GM19463 (cell line): ENCODE measurements at regions not wholly inside any gene's neighbourhood (a gene's known extent, or its start where the extent isn't known, plus 50 kb on each side); places are given as distances from the start of the nearest gene placed in this dataset.
"Not testable (repeated sequence)": the region's sequence is repeated elsewhere in the genome, so short reads cannot be mapped to it uniquely, and the experiment has no call there.

Source experiments
- ATAC-seq: cut with Tn5 transposase; IDR thresholded peaks from one replicate; pipeline ENCODE4 v1.9.1; 2021; ENCODE audit warnings: mild to moderate bottlenecking, moderate library complexity; ENCODE audit not compliant: unreplicated experiment

DNA sequence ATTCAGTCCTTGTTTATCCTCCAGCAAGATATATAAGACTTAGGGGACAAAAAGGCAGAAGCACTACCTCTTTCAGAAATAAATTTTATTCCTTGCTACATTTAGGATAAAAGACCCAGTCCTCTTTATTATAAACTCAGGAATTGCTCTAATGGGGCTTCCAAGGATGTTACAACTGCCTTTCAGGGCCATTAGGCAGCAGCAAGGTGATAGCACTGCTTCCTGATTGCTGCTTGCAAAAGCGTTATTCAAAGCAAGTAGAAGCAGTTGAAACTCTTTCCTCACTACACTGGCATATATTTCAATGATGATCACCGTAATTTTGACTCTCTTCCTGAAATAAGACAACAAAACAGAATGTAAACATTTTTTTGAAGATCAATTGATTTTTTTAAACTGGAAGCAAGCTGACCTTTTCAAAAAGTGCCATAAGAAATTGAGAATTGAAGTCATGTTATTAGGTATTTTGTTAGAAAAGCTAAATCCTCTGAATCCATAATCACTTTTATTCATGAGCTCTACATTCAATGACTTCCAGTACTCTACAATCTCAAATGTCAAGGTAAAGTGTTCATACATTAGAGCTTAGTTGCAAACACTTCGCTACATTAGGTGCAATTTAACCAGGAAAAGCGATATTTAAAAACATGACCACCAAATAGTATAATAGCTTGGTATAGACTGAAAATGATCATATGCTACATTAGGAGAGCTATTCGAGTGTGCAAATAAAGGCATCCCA, 233.4 kb upstream of the SYT10 start:
- no peak for ATAC-seq

DNA sequence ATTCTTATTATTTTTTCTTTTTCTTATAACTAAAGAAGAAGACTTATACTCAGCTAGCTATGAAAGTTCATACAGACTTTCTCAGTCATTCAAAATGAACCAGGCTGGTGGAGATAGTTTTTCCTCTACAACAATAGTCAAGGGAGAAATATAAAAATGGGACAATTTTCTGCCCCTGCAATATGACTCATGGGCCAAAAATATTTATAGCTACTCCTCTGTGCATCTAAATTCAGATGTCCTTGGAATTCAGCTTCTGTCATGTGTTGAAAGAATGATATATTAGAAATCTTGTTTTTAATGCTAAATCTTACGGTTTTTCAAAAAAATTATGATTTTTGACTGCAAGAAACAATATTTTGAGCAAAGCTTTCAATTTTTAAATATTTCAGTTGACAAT, 237.2 kb upstream of the SYT10 start:
- no peak for ATAC-seq

DNA sequence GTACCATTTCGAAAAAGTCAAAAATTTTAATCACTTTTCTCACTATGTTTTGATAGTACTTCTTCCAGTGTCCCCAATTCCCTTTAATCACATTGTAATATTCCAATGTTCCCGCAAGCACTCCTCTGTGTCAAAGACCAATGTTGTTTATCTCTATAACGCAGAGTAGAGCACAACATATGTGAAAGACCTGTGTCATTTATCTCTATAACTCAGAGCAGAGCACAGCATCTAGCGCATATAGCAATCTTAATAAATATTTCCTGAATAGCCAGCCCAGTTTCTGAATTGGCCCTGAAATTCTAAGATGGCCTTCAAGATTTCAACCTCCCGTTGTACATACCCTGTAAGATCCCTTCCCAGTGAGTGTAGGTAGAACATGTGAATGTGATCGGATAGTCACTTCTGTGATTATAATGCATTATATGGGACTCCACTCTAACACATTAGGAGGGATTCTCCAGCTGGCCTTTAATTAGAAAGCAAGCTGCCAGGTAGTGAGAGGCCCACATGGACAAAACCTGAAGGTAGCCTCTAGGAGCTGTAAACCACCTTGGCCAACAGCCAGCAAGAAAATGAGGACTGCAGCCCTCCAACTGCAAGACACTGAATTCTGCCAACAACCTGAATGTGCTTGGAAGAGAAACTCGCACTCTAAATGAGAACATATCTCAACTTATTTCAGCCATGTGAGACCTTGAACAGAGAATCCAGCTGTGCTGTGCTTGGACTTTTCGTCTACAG, 238.8 kb upstream of the SYT10 start:
- no peak for ATAC-seq

DNA sequence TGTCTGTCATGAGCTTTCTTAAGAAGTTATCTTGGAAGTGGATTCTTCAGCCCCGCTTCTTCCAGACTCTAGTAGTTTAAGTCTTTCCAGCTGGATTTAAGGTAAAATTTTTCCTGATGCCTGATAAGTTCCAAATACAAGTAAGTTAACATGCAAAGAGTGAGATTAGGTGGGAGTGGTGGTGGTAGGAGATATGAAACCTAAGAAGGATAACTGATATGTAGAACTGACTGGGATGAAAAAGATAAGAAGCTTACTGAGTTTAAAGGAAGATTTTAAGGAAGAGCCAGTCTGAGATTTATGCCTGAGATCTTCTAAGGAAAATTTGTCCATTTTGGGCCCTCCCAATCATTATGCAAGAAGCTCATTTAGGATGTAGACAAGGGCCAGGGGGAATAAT, 250.9 kb upstream of the SYT10 start:
- no peak for ATAC-seq

DNA sequence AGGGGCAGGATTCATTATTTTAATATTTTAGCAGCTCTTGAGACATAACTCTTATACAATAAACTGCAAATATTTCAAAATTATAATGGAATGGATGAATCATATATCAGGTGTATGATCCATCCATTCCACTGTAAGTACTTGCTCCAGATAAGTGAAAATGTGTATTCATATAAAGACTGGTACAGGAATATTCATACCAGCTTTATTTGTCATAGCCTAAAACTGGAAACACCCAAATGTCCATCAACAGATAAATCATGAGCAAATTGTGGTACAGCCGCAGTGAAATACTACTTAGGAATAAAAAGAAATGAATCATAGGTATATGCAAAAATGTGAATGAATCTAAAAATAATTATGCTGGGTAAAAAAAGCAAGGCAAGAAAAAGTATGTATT, 263.6 kb upstream of the SYT10 start:
- no peak for ATAC-seq

DNA sequence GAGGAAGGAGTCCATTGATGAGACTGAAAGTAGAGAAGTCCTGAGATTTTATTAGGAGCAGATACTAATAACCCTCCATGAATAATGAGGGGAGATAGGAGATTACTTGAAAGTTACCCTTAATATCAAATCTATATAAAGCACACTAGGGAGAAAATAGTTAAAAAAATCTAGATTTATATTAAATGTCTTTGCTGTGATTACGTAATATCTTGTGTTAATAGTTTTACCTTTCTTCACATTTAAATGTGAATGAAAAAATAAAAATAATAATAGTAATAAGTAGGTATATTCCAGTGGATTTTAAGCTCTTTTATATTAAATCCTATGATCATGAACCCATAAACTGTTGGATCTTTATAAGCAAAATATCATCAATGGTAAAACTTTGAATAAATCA, 267.3 kb upstream of the SYT10 start:
- no peak for ATAC-seq

DNA sequence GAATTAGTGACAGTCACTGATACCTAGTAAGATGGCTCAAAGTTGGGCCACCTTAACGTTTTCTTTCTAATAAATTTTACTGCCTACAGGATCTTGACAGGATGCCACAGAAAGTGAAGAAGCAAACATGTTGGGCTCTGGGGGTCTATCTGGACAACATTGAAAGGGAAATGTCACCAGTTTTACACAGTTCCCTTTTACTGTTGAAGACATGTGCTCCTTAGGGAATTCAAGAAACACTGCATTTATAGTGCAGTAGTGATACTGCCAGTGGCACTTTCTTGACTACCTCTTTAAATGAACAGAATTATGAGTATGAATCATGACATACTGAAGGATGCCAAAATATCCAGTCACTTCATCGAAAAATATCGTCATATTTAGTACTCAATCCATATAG, 269.3 kb upstream of the SYT10 start:
- ATAC-seq: no peak

DNA sequence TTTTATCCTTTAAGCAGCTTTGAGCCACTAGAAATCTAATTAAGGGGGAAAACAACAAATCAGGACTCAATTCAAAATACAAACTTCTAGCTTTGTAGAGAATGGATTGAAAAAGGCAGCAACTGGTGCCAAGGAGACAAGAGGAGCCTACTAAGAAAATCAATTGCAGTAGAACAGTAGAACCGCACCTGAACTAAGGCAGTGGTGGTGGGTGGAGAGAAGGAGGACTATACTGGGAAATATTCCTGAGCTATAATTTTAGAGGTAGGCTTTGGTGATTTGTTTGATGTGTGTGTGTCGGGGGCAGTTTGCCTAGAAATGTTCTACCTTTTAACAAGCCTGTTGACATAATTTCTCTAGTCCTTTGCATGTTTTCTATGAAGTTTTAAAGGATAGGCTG, 270.9 kb upstream of the SYT10 start:
- no peak for ATAC-seq

DNA sequence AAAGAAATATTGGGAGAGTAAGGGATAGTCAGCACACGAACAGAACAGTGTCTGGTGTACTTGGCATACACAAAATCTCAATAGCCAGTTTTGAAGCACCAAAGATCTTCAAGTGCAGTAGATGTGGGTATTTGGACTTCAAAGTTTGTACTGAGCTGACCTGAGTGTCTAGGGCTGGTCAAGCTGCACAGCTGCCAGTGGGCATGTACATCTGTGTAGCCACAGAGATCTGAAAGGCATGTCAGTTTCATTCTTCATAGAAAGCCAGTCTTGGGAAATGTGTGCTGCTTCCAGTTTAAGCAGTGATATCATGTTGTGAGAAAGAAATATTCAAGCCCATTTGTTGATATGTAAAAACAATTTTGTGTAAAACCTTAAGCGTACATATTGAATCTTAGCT, 279.0 kb upstream of the SYT10 start:
- no peak for ATAC-seq

DNA sequence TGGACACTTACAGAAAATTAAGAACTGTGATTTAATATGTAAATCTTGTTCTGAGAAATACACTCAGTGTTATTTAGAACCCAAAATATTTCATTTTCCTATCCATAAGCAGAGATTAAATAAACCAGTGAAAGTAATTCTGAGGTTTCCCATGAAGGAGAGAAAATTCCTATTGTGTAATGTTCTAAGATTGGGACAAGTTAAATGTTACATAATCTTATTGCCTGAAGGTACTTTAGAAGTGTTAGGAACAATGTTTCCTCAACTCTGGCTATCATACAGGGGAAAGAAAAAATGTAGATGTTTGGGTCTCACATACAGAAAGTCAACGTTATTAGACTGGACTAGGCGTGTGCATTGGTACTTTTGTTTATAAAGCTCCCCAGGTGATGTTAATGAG, 281.9 kb upstream of the SYT10 start:
- ATAC-seq: no peak

DNA sequence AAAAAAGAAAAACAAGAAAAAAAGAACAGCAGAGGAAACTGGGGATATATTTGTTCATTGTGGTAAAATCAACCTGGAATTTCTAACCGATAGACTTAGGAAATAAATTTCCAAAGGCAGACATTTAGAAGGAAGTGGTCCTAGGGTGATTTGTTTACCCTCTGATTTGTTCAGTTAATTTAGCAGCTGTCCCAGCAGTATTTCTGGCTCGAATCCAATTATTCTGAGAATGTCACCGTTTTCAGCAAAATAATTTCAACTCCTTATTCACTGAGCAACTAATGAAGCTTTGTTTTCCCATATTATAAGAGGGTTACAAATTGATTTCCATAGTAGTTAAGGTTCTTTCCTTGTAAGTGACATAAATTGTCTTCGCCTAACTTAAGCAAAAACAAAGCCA, 285.2 kb upstream of the SYT10 start:
- no peak for ATAC-seq

DNA sequence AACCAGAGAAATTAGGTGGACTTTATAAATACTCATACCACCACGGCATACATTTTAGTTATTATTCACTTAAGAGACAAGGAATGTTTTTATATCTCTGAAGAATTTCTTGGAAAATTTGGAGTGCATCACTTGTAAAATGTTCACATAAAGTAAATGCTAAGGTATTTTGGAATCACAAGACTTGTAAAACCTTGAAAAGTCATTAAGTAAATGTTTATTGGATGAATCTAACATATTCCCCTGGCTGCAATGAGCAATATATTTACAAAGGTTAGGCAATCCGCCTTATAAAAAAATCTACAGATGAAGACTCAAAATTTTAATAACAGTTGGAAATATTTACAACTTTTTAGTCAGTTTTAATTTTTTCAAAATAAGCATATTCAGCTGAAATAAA, 287.4 kb upstream of the ALG10 start:
- ATAC-seq: no peak

DNA sequence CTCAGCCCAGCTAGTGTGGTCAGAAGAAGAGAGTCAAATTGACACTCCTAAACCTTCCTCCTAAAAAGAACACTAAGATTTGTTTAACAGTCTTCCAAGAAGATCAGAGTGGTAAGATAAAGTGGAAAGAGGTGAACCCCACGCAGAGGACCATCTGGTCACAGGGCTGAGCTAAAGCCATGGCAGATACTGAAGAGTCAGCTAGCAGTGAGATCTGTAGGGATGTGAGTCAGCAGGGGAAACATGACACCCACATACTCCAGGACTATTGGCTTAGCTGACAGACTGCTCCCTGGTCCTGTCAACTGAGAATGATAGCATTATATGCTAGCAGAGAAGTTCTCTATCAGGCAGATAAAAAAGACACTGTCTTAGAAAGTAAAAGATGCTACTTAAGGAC, 269.4 kb upstream of the ALG10 start:
- ATAC-seq: no peak

DNA sequence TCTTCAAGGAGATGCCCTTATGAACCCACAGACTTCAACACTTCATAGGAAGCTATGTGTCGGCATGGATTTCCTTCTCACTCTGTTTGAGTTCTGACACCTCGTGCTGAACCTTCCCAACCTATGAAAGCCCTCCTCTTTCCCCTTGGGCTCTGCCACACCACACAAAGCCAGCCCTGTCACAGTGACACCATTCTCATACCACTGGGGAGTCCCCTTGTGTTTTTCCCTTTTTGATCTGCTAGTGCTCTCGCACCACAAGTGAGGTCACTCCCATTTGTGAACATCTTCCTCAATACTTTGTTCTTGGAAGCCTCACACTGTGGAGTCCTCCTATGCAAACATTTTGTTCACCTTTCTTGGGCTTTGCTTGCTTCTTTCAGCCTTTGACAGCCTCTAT, 264.6 kb upstream of the ALG10 start:
- no peak for ATAC-seq

DNA sequence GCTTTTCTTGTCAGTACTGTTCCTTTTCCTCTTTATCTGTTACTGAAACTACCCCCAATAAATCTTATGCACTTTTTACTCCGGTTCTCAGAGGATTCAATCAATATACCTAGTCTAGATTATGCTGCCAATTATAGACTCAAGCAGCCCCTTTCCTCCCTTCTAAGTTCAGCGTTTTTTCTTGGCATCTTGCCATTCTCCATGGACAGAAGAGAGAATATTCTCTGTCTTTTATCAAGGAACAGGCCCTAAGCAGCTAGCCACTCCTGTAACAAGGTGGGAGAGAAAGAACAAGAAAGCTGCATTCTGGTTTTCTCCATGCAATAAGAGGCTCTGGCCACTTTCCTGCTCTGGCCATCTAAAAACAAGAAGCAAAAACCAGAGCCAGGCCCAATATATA, 263.0 kb upstream of the ALG10 start:
- ATAC-seq: no peak

DNA sequence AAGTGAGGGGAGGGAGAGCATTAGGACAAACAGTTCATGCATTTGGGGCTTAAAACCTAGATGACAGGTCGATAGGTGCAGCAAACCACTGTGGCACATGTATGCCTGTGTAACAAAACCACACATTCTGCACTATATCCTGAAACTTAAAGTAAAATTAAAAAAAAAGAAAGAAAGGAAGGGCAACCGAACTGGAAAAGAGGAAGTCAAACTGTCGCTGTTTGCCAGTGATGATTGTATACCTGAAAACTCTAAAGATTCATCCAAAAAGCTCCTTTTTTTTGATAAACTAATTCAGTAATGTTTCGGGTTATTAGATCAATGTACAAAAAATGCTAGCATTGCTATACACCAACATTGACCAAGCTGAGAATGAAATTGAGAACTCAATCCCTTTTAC, 259.0 kb upstream of the ALG10 start:
- no peak for ATAC-seq

DNA sequence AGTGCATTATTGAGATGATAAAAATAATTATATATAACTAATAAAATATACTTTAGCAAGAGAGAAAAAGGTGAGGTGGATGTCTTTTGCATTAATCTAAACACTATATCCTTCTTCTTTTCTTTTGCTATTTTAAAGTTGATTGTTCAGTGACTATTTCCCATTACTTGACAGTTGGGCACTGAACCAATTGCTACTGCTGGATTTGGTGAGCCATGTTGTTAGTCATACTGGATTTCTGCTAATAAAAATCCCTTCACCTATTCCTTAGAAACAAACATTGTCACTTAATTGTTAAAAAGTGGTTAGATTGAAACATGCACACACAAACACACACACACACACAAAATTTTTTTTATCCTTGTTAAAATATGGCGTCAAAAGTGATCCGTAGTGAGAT, 251.6 kb upstream of the ALG10 start:
- ATAC-seq: no peak

DNA sequence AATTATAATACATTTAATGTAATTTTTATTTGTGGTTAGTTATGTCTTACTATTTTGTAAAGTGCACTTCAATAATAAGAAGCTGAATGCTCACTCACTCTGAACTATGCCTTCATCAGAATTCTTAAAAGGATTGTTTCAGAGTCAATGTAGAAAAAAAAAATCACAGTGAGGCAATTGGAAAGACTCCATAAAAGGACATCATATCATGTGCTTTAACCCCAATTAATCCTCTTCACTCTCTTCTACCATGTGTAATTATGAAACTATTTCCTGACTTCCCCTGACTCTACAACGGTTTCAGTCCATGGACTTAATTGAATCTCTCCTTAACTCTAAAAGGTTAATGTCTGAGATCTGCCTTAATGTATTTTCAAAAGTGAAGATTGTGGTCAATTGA, 250.4 kb upstream of the ALG10 start:
- no peak for ATAC-seq

DNA sequence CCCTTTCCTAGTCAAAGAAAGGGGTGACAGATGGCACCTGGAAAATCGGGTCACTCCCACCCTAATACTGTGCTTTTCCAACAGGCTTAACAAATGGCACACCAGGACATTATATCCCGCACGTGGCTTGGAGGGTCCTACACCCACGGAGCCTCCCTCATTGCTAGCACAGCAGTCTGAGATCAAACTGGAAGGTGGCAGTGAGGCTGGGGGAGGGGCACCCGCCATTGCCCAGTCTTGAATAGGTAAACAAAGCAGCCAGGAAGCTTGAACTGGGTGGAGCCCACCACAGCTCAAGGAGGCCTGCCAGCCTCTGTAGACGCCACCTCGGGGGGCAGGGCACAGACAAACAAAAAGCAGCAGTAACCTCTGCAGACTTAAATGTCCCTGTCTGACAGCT, 249.2 kb upstream of the ALG10 start:
- not testable (repeated sequence) for ATAC-seq

DNA sequence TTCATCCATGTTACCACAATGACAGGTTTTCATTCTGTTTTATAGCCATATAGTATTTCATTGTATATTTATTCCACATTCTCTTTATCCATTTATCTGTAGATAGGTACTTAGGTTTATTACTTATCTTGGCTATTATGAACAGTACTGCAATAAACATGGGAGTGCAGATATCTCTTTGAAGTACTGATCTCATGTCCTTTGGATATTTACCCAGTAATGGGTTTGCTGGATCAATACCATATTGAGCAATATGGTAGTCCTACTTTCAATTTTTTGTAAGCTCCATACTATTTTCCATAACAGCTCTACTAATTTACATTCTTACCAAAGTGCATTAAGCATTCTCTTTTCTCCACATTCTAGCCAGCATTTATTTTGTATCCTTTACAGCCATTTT, 235.8 kb upstream of the ALG10 start:
- ATAC-seq: no peak

DNA sequence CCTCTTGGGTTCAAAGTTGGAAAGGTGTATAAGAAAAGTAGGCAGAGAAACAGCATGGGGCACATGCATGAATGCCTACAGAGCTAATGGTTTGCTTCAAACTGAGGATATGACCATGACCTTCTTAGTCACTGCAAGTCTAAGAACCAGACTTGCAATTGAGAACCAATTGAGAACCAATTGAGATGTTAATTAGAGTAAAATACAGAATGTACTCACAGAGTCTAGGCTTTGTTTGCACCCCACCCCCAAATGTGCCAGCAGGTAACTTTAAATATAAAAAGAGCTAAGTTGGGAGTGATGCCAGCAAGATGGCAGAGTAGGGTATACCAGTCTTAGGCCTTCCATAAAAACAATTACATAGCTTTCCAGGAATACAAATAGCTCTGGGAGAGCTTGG, 227.3 kb upstream of the ALG10 start:
- no peak for ATAC-seq

DNA sequence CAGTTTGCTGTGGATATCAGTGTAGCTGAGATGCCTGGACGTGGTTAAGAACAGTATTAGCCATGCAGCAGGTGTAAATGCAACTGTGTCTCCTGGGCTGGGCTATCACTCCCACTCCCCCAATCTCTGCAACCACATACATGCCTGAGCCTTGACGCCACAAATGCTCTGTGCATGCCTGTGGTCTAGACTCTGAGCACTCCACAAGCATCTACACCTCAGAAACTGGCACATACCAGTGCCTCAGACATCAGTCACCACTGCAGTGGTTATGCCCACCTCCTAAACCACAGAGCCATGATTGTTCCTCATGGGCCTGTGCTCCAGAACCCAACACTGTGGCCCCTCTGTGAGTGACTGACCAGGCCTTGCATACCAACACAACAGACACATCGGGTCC, 226.8 kb upstream of the ALG10 start:
- no peak for ATAC-seq

DNA sequence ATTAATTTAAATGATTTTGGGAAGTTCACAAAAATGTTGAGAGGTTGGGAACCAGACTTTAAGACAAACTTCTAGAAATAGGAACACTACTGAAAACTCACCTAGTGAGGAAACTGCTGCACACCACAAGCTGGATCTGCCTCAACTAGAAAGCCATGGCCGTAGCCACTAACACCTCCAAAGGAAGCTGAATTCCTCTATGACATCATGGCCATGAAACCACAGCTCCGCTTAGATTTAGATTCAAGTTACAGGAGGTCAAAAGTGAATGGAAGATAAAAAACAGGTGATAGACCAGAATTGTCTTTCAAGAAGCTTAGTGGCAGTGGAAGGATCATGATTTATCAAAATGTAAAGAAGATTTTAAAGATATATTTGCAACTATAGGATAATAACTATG, 208.8 kb upstream of the ALG10 start:
- no peak for ATAC-seq
